ENCODE measurements at regions not wholly inside any gene's neighbourhood (a gene's known extent, or its start where the extent isn't known, plus 50 kb on each side); places are given as distances from the start of the nearest gene placed in this dataset.
"Not testable (repeated sequence)": the region's sequence is repeated elsewhere in the genome, so short reads cannot be mapped to it uniquely, and the experiment has no call there.

DNA sequence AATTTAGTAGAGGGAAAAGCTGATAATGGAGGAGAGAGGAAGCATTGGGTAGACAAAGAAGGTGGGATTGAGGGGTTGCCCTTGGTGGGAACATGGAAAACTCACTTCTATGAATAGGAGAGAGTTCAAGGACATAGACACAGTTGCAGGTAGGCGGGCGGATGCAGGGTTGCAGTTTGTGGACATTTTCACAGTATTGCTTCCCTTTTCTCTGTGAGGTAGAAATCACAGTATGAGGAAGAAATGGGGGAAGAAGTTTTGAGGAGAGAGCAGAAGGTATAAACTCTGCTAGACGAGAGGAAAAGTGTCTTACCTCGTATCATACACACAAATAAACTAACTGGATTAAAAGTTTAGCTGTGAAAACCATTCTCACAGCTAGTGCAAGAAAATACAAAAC lies 200.7 kb upstream of the ECI2 start:
- DNase-seq (no peak), ATAC-seq (no peak)
- H3K27ac ChIP-seq (ENCODE audit: low read length), result no peak overlapping the region
- H3K9me3 ChIP-seq (ENCODE audit: control insufficient read depth, low read length), result no peaks in the 10 kb centered on the region
- no peaks in the 10 kb centered on the region for H3K27me3 ChIP-seq (ENCODE audit: control insufficient read depth, insufficient read depth)
- intact Hi-C loops (cut with DNase I), result no loop called here
- no peak overlapping the region for H3K4me3 ChIP-seq (ENCODE audit: low read length)
- H3K4me1 ChIP-seq (ENCODE audit: control insufficient read depth, insufficient read depth, low read length), result no peaks in the 10 kb centered on the region
- 86% methylated on average over 4 of the region's 4 CpGs for WGBS

DNA sequence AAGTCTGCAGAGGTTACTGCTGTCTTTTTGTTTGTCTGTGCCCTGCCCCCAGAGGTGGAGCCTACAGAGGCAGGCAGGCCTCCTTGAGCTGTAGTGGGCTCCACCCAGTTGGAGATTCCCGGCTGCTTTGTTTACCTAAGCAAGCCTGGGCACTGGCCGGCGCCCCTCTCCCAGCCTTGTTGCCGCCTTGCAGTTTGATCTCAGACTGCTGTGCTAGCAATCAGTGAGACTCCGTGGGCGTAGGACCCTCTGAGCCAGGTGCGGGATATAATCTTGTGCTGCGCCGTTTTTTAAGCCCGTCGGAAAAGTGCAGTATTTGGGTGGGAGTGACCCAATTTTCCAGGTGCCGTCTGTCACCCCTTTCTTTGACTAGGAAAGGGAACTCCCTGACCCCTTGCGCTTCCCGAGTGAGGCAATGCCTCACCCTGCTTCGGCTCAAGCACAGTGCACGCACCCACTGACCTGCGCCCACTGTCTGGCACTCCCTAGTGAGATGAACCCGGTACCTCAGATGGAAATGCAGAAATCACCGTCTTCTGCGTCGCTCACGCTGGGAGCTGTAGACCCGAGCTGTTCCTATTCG lies 198.9 kb upstream of the ECI2 start:
- H3K27me3 ChIP-seq (ENCODE audit: control insufficient read depth, insufficient read depth); H3K4me1 ChIP-seq (ENCODE audit: control insufficient read depth, insufficient read depth, low read length); intact Hi-C loops (cut with DNase I); H3K27ac ChIP-seq (ENCODE audit: low read length); DNase-seq; ATAC-seq; H3K4me3 ChIP-seq (ENCODE audit: low read length); H3K9me3 ChIP-seq (ENCODE audit: control insufficient read depth, low read length): not testable (repeated sequence)
- WGBS, result 79% methylated on average over 24 of the region's 24 CpGs

DNA sequence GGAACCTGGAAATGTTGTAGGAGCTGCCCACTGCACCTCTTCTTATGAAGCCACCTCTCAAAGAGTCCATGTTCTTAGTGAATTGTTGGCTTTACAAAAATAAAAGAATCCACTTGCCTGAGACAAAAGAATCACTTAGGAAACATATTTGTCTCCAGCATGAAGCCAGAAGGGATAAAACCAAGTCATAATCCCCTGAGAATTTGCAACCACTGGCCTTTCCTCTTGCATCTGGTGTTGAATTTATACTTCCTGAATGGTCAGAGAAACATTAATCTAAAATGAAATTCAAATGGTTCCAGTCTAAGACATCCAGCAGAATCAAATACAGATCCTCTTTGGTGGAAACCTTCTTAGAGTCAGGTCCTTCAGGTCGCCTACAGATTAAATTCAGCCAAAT lies 192.5 kb upstream of the ECI2 start:
- Histone ChIP-seq H3K4me3 (ENCODE audit: low read length) (no peak overlapping the region), H3K27ac (ENCODE audit: low read length) (no peak overlapping the region), H3K4me1 (ENCODE audit: control insufficient read depth, insufficient read depth, low read length) (no peaks in the 10 kb centered on the region), H3K27me3 (ENCODE audit: control insufficient read depth, insufficient read depth) (no peaks in the 10 kb centered on the region), H3K9me3 (ENCODE audit: control insufficient read depth, low read length) (no peaks in the 10 kb centered on the region)
- ATAC-seq, result no peak
- intact Hi-C loops (cut with DNase I), result no loop called here
- DNase-seq, result no peak
- WGBS, result 83% methylated on average over 1 of the region's 1 CpG

DNA sequence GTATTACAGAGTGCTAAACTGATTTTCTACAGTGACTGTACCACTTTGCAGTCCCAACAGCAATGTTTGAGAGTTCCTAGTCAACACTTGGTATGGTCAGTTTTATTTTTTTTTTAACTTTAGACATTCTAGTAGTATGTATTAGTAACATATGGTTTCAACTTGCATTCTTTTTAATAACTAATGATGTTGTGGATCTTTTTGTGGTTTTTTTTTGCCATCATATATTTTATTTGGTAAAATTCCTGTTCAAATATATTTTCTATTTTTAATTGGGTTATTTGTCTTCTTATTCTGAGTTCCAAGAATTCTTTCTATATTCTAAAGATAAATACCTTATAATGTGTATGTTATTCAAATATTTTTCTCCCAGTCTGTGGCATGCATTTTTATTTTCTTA lies 189.4 kb upstream of the ECI2 start:
- DNase-seq (no peak), ATAC-seq (no peak)
- H3K27me3 ChIP-seq (ENCODE audit: control insufficient read depth, insufficient read depth), result no peaks in the 10 kb centered on the region
- H3K4me3 ChIP-seq (ENCODE audit: low read length), result no peak overlapping the region
- no peaks in the 10 kb centered on the region for H3K4me1 ChIP-seq (ENCODE audit: control insufficient read depth, insufficient read depth, low read length)
- intact Hi-C loops (cut with DNase I), result no loop called here
- no peaks in the 10 kb centered on the region for H3K9me3 ChIP-seq (ENCODE audit: control insufficient read depth, low read length)
- no peak overlapping the region for H3K27ac ChIP-seq (ENCODE audit: low read length)

DNA sequence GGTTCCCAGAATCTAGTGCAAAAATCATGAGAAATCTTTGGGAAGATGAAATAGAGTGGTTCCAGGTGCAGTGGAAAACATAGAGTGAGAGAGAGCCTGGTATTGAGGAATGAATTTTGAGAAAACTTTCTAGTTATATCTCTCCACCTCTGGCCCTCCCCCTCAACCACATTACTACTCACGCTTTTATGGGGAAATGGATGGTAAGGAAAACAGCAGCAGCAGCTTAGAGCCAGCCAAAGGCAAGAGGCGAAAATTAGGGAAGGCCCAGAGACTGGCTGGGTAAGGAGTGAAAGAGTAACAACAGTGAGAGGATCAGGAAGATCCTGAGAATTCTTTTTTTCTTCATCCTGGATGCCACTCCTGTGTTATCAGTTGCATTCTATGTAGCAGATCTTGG lies 187.9 kb upstream of the ECI2 start:
- no peak for DNase-seq
- H3K9me3 ChIP-seq (ENCODE audit: control insufficient read depth, low read length), result no peaks in the 10 kb centered on the region
- H3K4me1 ChIP-seq (ENCODE audit: control insufficient read depth, insufficient read depth, low read length), result no peaks in the 10 kb centered on the region
- 93% methylated on average over 2 of the region's 2 CpGs for WGBS
- H3K4me3 ChIP-seq (ENCODE audit: low read length), result no peak overlapping the region
- no peak overlapping the region for H3K27ac ChIP-seq (ENCODE audit: low read length)
- intact Hi-C loops (cut with DNase I), result no loop called here
- H3K27me3 ChIP-seq (ENCODE audit: control insufficient read depth, insufficient read depth), result no peaks in the 10 kb centered on the region
- no peak for ATAC-seq

DNA sequence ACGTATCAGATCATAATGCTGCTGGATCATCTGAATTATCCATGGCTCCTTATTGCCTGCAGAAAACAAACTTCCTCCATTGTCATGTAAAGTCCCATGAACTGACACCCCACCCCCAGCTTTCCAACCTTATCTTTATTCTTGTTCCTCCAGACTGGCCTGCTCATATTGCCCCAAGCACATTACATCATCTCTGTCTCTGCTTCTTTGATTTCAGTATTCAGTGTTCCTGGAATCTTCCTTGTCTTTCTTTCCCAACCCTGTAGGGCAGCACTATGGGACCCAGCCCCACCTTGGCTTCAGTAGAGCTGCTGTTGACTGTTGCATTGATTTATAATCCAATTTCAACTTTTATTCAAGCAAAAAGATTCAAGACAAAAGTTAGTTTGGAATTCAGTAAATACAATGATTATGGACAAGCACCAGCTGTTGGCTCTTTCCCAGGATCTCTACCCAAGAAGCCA lies 187.5 kb upstream of the ECI2 start:
- intact Hi-C loops (cut with DNase I), result no loop called here
- ATAC-seq, result peak; percentile 79 to 81
- H3K27me3 ChIP-seq (ENCODE audit: control insufficient read depth, insufficient read depth), result no peaks in the 10 kb centered on the region
- H3K4me3 ChIP-seq (ENCODE audit: low read length), result no peak overlapping the region
- no peaks in the 10 kb centered on the region for H3K4me1 ChIP-seq (ENCODE audit: control insufficient read depth, insufficient read depth, low read length)
- H3K27ac ChIP-seq (ENCODE audit: low read length), result no peak overlapping the region
- DNase-seq, result no peak
- no peaks in the 10 kb centered on the region for H3K9me3 ChIP-seq (ENCODE audit: control insufficient read depth, low read length)
- 79% methylated on average over 1 of the region's 1 CpG for WGBS

DNA sequence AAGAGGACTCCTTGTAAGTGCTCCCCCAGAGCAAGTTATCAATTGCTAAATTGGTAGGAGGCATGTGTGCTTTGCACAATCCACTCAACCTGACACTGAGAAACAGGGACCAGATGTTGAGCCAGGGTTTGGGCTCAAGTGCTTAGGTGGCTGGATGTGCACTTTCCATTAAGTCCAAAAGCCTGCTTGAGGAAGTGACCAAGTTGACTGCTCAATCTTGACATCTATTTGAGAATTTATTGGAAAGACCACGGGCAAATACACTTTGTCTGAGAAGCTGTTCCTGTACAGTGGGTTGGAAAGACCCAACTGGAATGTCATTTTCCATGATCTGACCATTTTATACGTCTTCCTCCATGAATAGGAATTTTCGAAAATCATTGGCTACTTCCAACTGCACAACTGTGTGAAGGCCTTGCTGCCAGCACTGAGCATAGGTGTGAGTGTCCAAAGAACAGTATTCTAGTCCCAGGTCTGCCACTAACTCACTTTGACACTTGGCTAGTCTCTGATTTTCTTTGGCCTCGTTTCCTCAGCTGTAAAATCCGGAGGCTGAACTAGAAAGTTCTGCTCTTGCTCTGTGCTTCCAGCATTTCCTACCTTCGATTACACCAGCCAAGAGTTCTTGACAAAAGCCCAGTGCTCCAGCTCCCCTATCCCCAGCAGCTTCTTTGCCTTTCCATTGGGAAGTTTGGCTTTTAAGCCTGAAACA lies 186.9 kb upstream of the ECI2 start:
- Histone ChIP-seq H3K27ac (ENCODE audit: low read length) (no peak overlapping the region), H3K4me1 (ENCODE audit: control insufficient read depth, insufficient read depth, low read length) (no peaks in the 10 kb centered on the region), H3K27me3 (ENCODE audit: control insufficient read depth, insufficient read depth) (no peaks in the 10 kb centered on the region), H3K4me3 (ENCODE audit: low read length) (no peak overlapping the region), H3K9me3 (ENCODE audit: control insufficient read depth, low read length) (no peaks in the 10 kb centered on the region)
- 70% methylated on average over 6 of the region's 6 CpGs for WGBS
- ATAC-seq (peak; percentile 9 to 52), DNase-seq (no peak)
- intact Hi-C loops (cut with DNase I), result no loop called here

DNA sequence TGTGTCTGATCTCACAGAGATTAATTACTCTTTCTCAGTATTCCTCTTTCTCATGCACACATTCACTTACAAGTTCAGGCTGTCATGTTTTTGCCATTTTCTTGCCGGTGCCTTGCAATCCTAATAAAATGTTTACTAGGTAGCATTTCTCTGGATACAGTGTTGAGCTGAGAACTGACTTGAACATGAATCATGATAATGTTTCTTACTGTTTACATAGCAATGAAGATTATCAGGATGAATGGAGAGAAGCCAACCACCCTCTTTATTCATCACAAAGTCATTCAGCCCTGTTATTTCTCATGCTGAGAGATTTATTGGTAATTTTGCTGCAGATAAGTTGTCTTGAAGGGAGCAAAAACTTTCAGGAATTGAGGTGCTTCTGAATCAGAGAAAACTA lies 185.5 kb upstream of the ECI2 start:
- WGBS, result 25% methylated on average over 1 of the region's 1 CpG
- H3K27me3 ChIP-seq (ENCODE audit: control insufficient read depth, insufficient read depth), result no peaks in the 10 kb centered on the region
- intact Hi-C loops (cut with DNase I), result no loop called here
- no peak for DNase-seq
- H3K27ac ChIP-seq (ENCODE audit: low read length), result no peak overlapping the region
- H3K9me3 ChIP-seq (ENCODE audit: control insufficient read depth, low read length), result no peaks in the 10 kb centered on the region
- no peak overlapping the region for H3K4me3 ChIP-seq (ENCODE audit: low read length)
- no peaks in the 10 kb centered on the region for H3K4me1 ChIP-seq (ENCODE audit: control insufficient read depth, insufficient read depth, low read length)
- no peak for ATAC-seq

DNA sequence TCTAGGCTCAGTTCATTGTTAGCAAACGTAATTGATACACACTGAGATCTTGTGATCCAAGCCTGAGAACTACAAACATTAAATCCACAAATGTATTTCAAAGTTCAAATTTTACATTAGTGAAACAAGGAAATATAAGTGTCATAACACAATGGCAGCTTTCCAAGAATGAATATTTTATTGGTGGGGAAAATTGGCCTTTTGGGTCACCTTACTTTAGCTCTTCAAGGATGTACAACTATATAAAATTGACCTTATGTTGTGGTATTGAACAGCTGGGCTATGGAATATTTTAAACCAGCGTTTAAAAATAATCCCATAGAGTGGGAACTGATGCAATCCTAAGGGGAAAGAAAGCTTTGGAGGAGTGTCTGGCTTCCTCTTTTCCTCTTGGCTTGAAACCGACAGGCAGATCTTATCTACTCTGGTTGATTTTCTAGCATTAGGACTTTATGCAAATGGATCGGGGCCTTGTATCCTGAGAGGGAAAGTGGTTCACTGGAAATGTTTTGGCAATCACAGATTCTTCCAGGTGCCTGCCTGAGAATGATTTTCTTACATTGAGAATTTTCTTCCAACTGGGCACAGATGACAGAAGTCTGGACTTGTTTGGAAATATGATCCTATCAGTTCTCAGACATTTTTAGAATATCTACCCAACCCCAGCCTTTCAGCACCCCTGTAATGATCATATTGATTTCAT lies 184.8 kb upstream of the ECI2 start:
- H3K4me3 ChIP-seq (ENCODE audit: low read length), result no peak overlapping the region
- WGBS, result 32% methylated on average over 4 of the region's 4 CpGs
- ATAC-seq (peak; percentile 28 to 60), DNase-seq (no peak)
- no peaks in the 10 kb centered on the region for H3K9me3 ChIP-seq (ENCODE audit: control insufficient read depth, low read length)
- no peaks in the 10 kb centered on the region for H3K4me1 ChIP-seq (ENCODE audit: control insufficient read depth, insufficient read depth, low read length)
- no peaks in the 10 kb centered on the region for H3K27me3 ChIP-seq (ENCODE audit: control insufficient read depth, insufficient read depth)
- H3K27ac ChIP-seq (ENCODE audit: low read length), result peak overlapping the region; percentile 20
- intact Hi-C loops (cut with DNase I), result loop anchor here in 1 of 4 donors (10.0 kb wide), 1 partner anchor 615 kb away; no protein-coding TSS in a partner anchor

DNA sequence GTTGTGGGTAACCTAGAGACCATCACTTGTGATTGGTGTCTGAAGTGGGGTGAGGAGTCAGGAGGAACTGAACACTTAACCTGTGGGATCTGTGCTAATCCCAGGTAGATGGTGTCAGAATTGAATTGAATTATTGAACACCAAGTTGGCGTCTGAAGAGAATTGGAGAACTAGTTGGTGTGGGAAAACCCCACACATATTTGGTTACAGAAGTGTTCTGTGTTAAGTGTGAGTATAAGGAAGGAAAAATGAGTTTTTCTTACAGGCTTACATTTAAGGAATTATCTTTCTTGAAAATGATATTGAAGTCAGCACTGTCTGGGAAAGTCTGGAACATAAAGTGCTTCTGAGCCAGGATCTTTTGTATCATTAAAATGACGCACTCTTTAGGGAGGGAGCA lies 182.9 kb upstream of the ECI2 start:
- DNase-seq, result no peak
- no peaks in the 10 kb centered on the region for H3K4me1 ChIP-seq (ENCODE audit: control insufficient read depth, insufficient read depth, low read length)
- no peaks in the 10 kb centered on the region for H3K9me3 ChIP-seq (ENCODE audit: control insufficient read depth, low read length)
- H3K27ac ChIP-seq (ENCODE audit: low read length), result no peak overlapping the region
- H3K27me3 ChIP-seq (ENCODE audit: control insufficient read depth, insufficient read depth), result no peaks in the 10 kb centered on the region
- no peak overlapping the region for H3K4me3 ChIP-seq (ENCODE audit: low read length)
- ATAC-seq, result no peak
- WGBS, result 64% methylated on average over 2 of the region's 2 CpGs
- intact Hi-C loops (cut with DNase I), result loop anchor here in 1 of 4 donors (10.0 kb wide), 1 partner anchor 616 kb away; no protein-coding TSS in a partner anchor

DNA sequence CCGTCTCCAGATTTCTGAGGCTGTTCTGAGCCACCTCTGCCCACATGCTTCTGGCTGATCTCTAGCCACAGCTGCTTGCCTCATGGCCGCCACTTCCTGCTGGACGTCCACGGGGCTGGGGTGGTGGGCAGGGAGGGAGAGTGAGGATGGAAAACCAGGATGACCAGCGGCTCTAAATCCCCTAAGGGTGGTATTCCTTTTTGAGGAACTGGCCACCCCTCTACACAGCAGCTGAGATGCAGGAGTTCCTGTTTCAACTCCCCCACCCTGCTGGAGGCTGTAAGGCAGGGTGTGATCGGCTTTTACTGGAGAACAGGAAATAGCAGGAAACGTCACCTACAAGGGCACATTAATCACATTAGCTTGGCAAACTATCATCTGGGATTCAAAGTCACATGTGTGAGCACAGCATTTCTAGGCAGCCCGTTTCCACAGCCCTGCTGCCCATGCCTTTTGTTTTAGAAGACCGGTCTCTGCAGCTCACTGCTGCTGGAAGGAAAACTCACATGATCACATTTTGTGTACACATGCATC lies 181.6 kb upstream of the ECI2 start:
- H3K4me1 ChIP-seq (ENCODE audit: control insufficient read depth, insufficient read depth, low read length), result no peaks in the 10 kb centered on the region
- H3K4me3 ChIP-seq (ENCODE audit: low read length), result no peak overlapping the region
- intact Hi-C loops (cut with DNase I), result loop anchor here in 1 of 4 donors (10.0 kb wide), 1 partner anchor 618 kb away; no protein-coding TSS in a partner anchor
- H3K9me3 ChIP-seq (ENCODE audit: control insufficient read depth, low read length), result no peaks in the 10 kb centered on the region
- DNase-seq (peak; percentile 47 to 70 (median 65)), ATAC-seq (peak; percentile 89 to 95)
- WGBS, result 26% methylated on average over 9 of the region's 9 CpGs
- H3K27ac ChIP-seq (ENCODE audit: low read length), result peak overlapping the region; percentile 26
- H3K27me3 ChIP-seq (ENCODE audit: control insufficient read depth, insufficient read depth), result no peaks in the 10 kb centered on the region

Measured in right cardiac atrium (tissue), 5 donors.